Hepatocyte (in vitro differentiated cells): ENCODE measurements at regions not wholly inside any gene's neighbourhood (a gene's known extent, or its start where the extent isn't known, plus 50 kb on each side); places are given as distances from the start of the nearest gene placed in this dataset.

Source experiments
- CTCF ChIP-seq: fragments of 200-600 bp; sonication (generic); IDR thresholded peaks from 2 replicates; pipeline ENCODE4 v1.5.1; 2016; ENCODE audit warnings: antibody characterized with exemption, mild to moderate bottlenecking; ENCODE audit not compliant: poor library complexity
- EZH2 ChIP-seq: fragments of 200-600 bp; sonication (generic); IDR thresholded peaks from 2 replicates; pipeline ENCODE4 v1.6.1; 2016; ENCODE audit warnings: antibody characterized with exemption, mild to moderate bottlenecking, borderline replicate concordance
- EZH2phosphoT487 ChIP-seq: fragments of 200-600 bp; sonication (generic); IDR thresholded peaks from one replicate; pipeline ENCODE4 v1.6.1; 2018; ENCODE audit warnings: antibody characterized with exemption, mild to moderate bottlenecking, low read depth, moderate library complexity; ENCODE audit not compliant: unreplicated experiment, severe bottlenecking

GRCh38 chrX:107348990-107349389, 100.5 kb upstream of the FRMPD3 start:
- no peak for TF ChIP-seq CTCF
- no peak for TF ChIP-seq EZH2phosphoT487
- no peak for TF ChIP-seq EZH2
